ENCODE measurements at regions not wholly inside any gene's neighbourhood (a gene's known extent, or its start where the extent isn't known, plus 50 kb on each side); places are given as distances from the start of the nearest gene placed in this dataset.

DNA sequence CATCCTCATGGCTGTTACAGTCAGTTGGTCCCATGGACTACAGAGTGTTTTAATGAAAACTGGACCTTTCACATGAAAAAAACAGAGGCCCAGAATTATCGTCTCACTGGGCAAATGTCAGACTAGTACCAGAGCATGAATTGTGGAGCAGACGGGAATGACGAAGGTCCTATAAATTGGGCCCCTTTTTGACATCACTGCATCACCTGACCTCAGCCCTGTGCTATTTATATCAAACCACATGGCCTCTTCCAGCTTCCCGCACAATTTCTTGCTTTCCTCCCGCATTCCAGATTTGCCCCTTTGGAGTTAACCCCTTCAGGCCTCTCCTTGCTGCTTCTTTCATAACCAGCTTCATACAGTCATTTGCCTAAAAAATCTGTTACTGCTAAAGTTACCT, 301.7 kb downstream of the ATPSCKMT start:
- DNase-seq = no peak
- intact Hi-C loops (cut with DNase I; ENCODE audit: low total_unique reads) = no loop called here
- TF ChIP-seq POLR2A (IDR thresholded peaks at IDR 0.05) (no peak), POLR2AphosphoS5 (IDR thresholded peaks at IDR 0.05) (no peak)
- TF ChIP-seq, protein P1, sequence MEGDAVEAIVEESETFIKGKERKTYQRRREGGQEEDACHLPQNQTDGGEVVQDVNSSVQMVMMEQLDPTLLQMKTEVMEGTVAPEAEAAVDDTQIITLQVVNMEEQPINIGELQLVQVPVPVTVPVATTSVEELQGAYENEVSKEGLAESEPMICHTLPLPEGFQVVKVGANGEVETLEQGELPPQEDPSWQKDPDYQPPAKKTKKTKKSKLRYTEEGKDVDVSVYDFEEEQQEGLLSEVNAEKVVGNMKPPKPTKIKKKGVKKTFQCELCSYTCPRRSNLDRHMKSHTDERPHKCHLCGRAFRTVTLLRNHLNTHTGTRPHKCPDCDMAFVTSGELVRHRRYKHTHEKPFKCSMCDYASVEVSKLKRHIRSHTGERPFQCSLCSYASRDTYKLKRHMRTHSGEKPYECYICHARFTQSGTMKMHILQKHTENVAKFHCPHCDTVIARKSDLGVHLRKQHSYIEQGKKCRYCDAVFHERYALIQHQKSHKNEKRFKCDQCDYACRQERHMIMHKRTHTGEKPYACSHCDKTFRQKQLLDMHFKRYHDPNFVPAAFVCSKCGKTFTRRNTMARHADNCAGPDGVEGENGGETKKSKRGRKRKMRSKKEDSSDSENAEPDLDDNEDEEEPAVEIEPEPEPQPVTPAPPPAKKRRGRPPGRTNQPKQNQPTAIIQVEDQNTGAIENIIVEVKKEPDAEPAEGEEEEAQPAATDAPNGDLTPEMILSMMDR (IDR thresholded peaks at IDR 0.05 in 8 of 11, conservative IDR thresholded peaks at IDR 0.05 in 3 of 11) = no peak
- no peak overlapping the region for H3K4me3 ChIP-seq
- WGBS, 5 donors = 42 to 50% (median 46%) methylated on average over 5 of the region's 5 CpGs
- H3K4me1 ChIP-seq = no peaks in the 10 kb centered on the region
- no peak overlapping the region for H3K27ac ChIP-seq
- no peaks in the 10 kb centered on the region for H3K27me3 ChIP-seq (replicated peaks in 1 of 7)
- H3K36me3 ChIP-seq = no peaks in the 10 kb centered on the region
- H3K9me3 ChIP-seq = no peaks in the 10 kb centered on the region

DNA sequence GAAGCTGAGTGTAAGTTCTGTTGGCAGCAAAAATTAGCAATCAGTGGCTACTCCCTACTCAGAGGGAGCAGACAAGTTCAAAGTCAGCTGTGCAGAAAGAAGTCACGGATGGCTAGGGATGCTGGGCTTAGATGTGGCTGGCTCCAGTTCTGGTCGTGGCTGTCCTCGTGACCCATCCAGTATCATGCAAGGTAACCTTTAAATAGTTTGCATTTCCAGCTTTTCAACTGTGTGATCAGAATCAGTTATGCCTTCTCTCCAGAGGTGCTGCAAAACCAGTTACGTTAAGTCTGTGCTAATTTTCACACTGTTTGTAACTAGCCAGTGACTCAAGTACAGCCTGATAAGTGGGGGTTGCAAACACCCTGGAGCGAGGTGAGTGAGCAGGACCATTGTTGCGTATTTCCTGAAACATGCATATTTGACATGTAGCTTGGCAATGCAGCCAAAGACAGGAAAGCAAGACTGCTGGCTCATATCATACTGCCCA, 302.4 kb downstream of the ATPSCKMT start:
- Histone ChIP-seq H3K27me3 (replicated peaks in 1 of 7) (no peaks in the 10 kb centered on the region), H3K4me3 (no peak overlapping the region), H3K27ac (no peak overlapping the region), H3K9me3 (no peaks in the 10 kb centered on the region), H3K36me3 (no peaks in the 10 kb centered on the region), H3K4me1 (no peaks in the 10 kb centered on the region)
- intact Hi-C loops (cut with DNase I; ENCODE audit: low total_unique reads) = no loop called here
- DNase-seq = no peak
- TF ChIP-seq POLR2AphosphoS5 (IDR thresholded peaks at IDR 0.05) (no peak), POLR2A (IDR thresholded peaks at IDR 0.05) (no peak)
- TF ChIP-seq, protein P1 (IDR thresholded peaks at IDR 0.05 in 8 of 11, conservative IDR thresholded peaks at IDR 0.05 in 3 of 11) = no peak
- 44 to 56% (median 45%) methylated on average over 6 of the region's 6 CpGs for WGBS, 5 donors

DNA sequence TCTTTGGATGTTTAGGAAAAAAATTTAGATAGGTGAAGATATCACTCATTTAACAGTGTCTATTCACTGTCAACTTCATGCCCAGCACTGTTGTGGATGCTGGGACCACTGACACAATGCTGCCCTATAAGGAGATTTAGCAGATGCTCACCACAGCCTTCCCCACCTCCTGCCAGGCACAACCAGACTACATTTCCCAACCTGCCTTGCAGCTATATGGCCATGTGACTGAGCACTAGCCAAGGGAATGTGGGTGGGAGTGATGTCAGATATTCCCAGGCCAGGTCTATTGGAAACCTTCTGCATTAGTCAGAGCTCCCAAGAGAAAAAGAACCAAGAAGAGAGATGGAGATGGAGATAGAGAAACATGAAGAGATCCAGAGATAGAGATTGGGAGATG, 302.6 kb upstream of the TAS2R1 start:
- Histone ChIP-seq H3K27ac (no peak overlapping the region), H3K4me1 (no peaks in the 10 kb centered on the region), H3K36me3 (no peaks in the 10 kb centered on the region), H3K27me3 (replicated peaks in 1 of 7) (no peaks in the 10 kb centered on the region), H3K4me3 (no peak overlapping the region), H3K9me3 (peaks cover 0 to 38% (median 22%) of the 10 kb centered on the region in 8 donors)
- TF ChIP-seq, protein P1 (IDR thresholded peaks at IDR 0.05 in 8 of 11, conservative IDR thresholded peaks at IDR 0.05 in 3 of 11) = no peak
- TF ChIP-seq POLR2AphosphoS5 (IDR thresholded peaks at IDR 0.05) = no peak
- intact Hi-C loops (cut with DNase I; ENCODE audit: low total_unique reads) = no loop called here
- no peak for DNase-seq

DNA sequence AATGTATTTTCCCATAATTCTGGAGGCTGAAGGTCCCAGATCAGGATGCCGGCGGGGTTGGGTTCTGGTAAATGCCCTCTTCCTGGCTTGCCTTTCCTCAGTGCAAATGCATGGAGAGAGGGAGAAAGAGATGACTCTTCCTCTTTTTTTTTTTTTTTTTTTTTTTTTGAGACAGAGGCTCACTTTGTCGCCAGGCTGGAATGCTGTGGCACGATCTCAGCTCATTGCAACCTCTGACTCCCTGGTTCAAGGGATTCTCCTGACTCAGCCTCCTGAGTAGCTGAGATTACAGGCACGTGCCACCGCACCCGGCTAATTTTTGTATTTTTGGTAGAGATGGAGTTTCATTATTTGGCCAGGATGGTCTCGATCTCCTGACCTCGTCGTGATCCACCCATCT, 300.0 kb upstream of the TAS2R1 start:
- no peak overlapping the region for H3K4me3 ChIP-seq
- no peak overlapping the region for H3K27ac ChIP-seq
- H3K4me1 ChIP-seq = no peaks in the 10 kb centered on the region
- peaks cover 0 to 26% (median 19%) of the 10 kb centered on the region in 8 donors for H3K9me3 ChIP-seq
- DNase-seq = no peak
- 85 to 95% (median 87%) methylated on average over 10 of the region's 10 CpGs for WGBS, 5 donors
- H3K27me3 ChIP-seq (replicated peaks in 1 of 7) = no peaks in the 10 kb centered on the region
- TF ChIP-seq POLR2A (IDR thresholded peaks at IDR 0.05) = no peak
- H3K36me3 ChIP-seq = no peaks in the 10 kb centered on the region
- intact Hi-C loops (cut with DNase I; ENCODE audit: low total_unique reads) = no loop called here

GRCh38 chr5:9928326-9928725, 298.2 kb upstream of the TAS2R1 start:
- no peak for DNase-seq
- Histone ChIP-seq H3K36me3 (no peaks in the 10 kb centered on the region), H3K4me1 (no peaks in the 10 kb centered on the region), H3K27me3 (replicated peaks in 1 of 7) (no peaks in the 10 kb centered on the region), H3K27ac (no peak overlapping the region), H3K4me3 (no peak overlapping the region), H3K9me3 (peaks cover 0 to 23% (median 11%) of the 10 kb centered on the region in 8 donors)
- WGBS, 5 donors = 33 to 50% (median 49%) methylated on average over 6 of the region's 6 CpGs
- TF ChIP-seq POLR2A (IDR thresholded peaks at IDR 0.05) (no peak), POLR2AphosphoS5 (IDR thresholded peaks at IDR 0.05) (no peak)
- TF ChIP-seq, protein P1 (IDR thresholded peaks at IDR 0.05 in 8 of 11, conservative IDR thresholded peaks at IDR 0.05 in 3 of 11) = no peak
- intact Hi-C loops (cut with DNase I; ENCODE audit: low total_unique reads) = no loop called here
